DMS153 (cell line): ENCODE measurements at regions not wholly inside any gene's neighbourhood (a gene's known extent, or its start where the extent isn't known, plus 50 kb on each side); places are given as distances from the start of the nearest gene placed in this dataset.

Experiments
- DNase-seq: peaks from one replicate; lab custom pipeline; 2025; lab: John Stamatoyannopoulos, UW

- DNase-seq: no peak
Measured at GRCh38 chr5:9681706-9682105, 51.6 kb upstream of the TAS2R1 start.
